CD4-positive, alpha-beta T cell treated with Interferon gamma for 1 hour (primary cell): ENCODE measurements at regions not wholly inside any gene's neighbourhood (a gene's known extent, or its start where the extent isn't known, plus 50 kb on each side); places are given as distances from the start of the nearest gene placed in this dataset.

Experiments used
- DNase-seq: peaks from one replicate; pipeline ENCODE4 v3.0.0-alpha.2; 2020

- no peak for DNase-seq
These were observed 429.3 kb upstream of the NBEA start for GRCh38 chr13:34512817-34513216.

GRCh38 chr13:34513526-34513925 is 428.5 kb upstream of the NBEA start:
- no peak for DNase-seq

- DNase-seq: no peak
These were observed 426.9 kb upstream of the NBEA start for GRCh38 chr13:34515201-34515600.

GRCh38 chr13:34521171-34521570 is 420.9 kb upstream of the NBEA start:
- no peak for DNase-seq

- no peak for DNase-seq
These were observed 419.3 kb upstream of the NBEA start for GRCh38 chr13:34522808-34523207.

- DNase-seq: no peak
These were observed 418.7 kb upstream of the NBEA start for GRCh38 chr13:34523406-34523805.

- DNase-seq: no peak
These were observed 408.1 kb upstream of the NBEA start for GRCh38 chr13:34533941-34534340.

- no peak for DNase-seq
These were observed 399.7 kb upstream of the NBEA start for GRCh38 chr13:34542321-34542720.

GRCh38 chr13:34543836-34544235 is 398.2 kb upstream of the NBEA start:
- no peak for DNase-seq

- no peak for DNase-seq
These were observed 396.6 kb upstream of the NBEA start for GRCh38 chr13:34545461-34545860.

GRCh38 chr13:34546344-34547250 is 395.5 kb upstream of the NBEA start:
- DNase-seq: no peak

- no peak for DNase-seq
These were observed 394.1 kb upstream of the NBEA start for GRCh38 chr13:34547929-34548328.

GRCh38 chr13:34553376-34553775 is 388.7 kb upstream of the NBEA start:
- no peak for DNase-seq

- no peak for DNase-seq
These were observed 386.1 kb upstream of the NBEA start for GRCh38 chr13:34555988-34556387.

- no peak for DNase-seq
These were observed 381.0 kb upstream of the NBEA start for GRCh38 chr13:34561033-34561432.

GRCh38 chr13:34567597-34567996 is 374.5 kb upstream of the NBEA start:
- DNase-seq: no peak

- DNase-seq: no peak
These were observed 371.2 kb upstream of the NBEA start for GRCh38 chr13:34570698-34571353.

- no peak for DNase-seq
These were observed 370.4 kb upstream of the NBEA start for GRCh38 chr13:34571716-34572115.

GRCh38 chr13:34577051-34577450 is 365.0 kb upstream of the NBEA start:
- no peak for DNase-seq

- no peak for DNase-seq
These were observed 363.6 kb upstream of the NBEA start for GRCh38 chr13:34578471-34578870.

GRCh38 chr13:34578917-34579316 is 363.2 kb upstream of the NBEA start:
- DNase-seq: no peak

GRCh38 chr13:34583181-34583580 is 358.9 kb upstream of the NBEA start:
- DNase-seq: no peak

- DNase-seq: no peak
These were observed 354.5 kb upstream of the NBEA start for GRCh38 chr13:34587576-34587975.

GRCh38 chr13:34588362-34588761 is 353.7 kb upstream of the NBEA start:
- no peak for DNase-seq
